Dendritic cell treated with granulocyte-macrophage colony-stimulating factor and Interleukin-4, amounts not matched to agents 40 ng/mL and 50 ng/mL, for 4 days (primary cell): ENCODE measurements at regions not wholly inside any gene's neighbourhood (a gene's known extent, or its start where the extent isn't known, plus 50 kb on each side); places are given as distances from the start of the nearest gene placed in this dataset.

ENCODE experiments used
- H3K27ac Mint-ChIP-seq: one replicate; pipeline ENCODE4 v1.8.0; 2022; ENCODE audit warnings: mild to moderate bottlenecking, mixed read lengths
- H3K27me3 Mint-ChIP-seq: one replicate; pipeline ENCODE4 v1.8.0; 2022; ENCODE audit warnings: mild to moderate bottlenecking, mixed read lengths
- H3K36me3 Mint-ChIP-seq: one replicate; pipeline ENCODE4 v1.8.0; 2022; ENCODE audit warnings: low read depth, mixed read lengths
- H3K4me1 Mint-ChIP-seq: one replicate; pipeline ENCODE4 v1.8.0; 2022; ENCODE audit warnings: low read depth, mixed read lengths
- H3K4me3 Mint-ChIP-seq: one replicate; pipeline ENCODE4 v1.8.0; 2022; ENCODE audit warnings: mild to moderate bottlenecking, moderate library complexity, mixed read lengths
- H3K9me3 Mint-ChIP-seq: one replicate; pipeline ENCODE4 v1.8.0; 2022; ENCODE audit warnings: mixed read lengths
- intact Hi-C: fragments of 100-400 bp; cut with micrococcal nuclease; formaldehyde crosslinking; loops from one replicate; pipeline ENCODE4 v1.15.0; 2022

GRCh38 chr3:106175276-106175675, 306.5 kb upstream of the CBLB start:
- H3K9me3 Mint-ChIP-seq, result no peaks in the 10 kb centered on the region
- intact Hi-C loops, result no loop called here
- H3K36me3 Mint-ChIP-seq, result no peaks in the 10 kb centered on the region
- H3K4me3 Mint-ChIP-seq, result no peak overlapping the region
- H3K27me3 Mint-ChIP-seq, result no peaks in the 10 kb centered on the region
- peaks cover 25% of the 10 kb centered on the region for H3K4me1 Mint-ChIP-seq
- no peak overlapping the region for H3K27ac Mint-ChIP-seq

GRCh38 chr3:106176734-106177133, 307.9 kb upstream of the CBLB start:
- H3K27ac Mint-ChIP-seq, result peak overlapping the region; percentile 78
- peaks cover 25% of the 10 kb centered on the region for H3K4me1 Mint-ChIP-seq
- no peaks in the 10 kb centered on the region for H3K9me3 Mint-ChIP-seq
- intact Hi-C loops, result no loop called here
- H3K27me3 Mint-ChIP-seq, result no peaks in the 10 kb centered on the region
- no peaks in the 10 kb centered on the region for H3K36me3 Mint-ChIP-seq
- peak overlapping the region; percentile 48 for H3K4me3 Mint-ChIP-seq

- no peak overlapping the region for H3K4me3 Mint-ChIP-seq
- no peaks in the 10 kb centered on the region for H3K27me3 Mint-ChIP-seq
- no peak overlapping the region for H3K27ac Mint-ChIP-seq
- H3K36me3 Mint-ChIP-seq, result no peaks in the 10 kb centered on the region
- peaks cover 8% of the 10 kb centered on the region for H3K4me1 Mint-ChIP-seq
- no peaks in the 10 kb centered on the region for H3K9me3 Mint-ChIP-seq
- intact Hi-C loops, result no loop called here
These were observed 314.2 kb upstream of the CBLB start for GRCh38 chr3:106182950-106183511.

- Mint-ChIP-seq H3K27ac (no peak overlapping the region), H3K36me3 (no peaks in the 10 kb centered on the region), H3K9me3 (no peaks in the 10 kb centered on the region), H3K27me3 (no peaks in the 10 kb centered on the region), H3K4me3 (no peak overlapping the region), H3K4me1 (peaks cover 5% of the 10 kb centered on the region)
- intact Hi-C loops, result no loop called here
These were observed 315.1 kb upstream of the CBLB start for GRCh38 chr3:106183762-106184391.

GRCh38 chr3:106184540-106185457, 316.0 kb upstream of the CBLB start:
- H3K4me3 Mint-ChIP-seq, result no peak overlapping the region
- no peaks in the 10 kb centered on the region for H3K4me1 Mint-ChIP-seq

GRCh38 chr3:106185949-106186348, 317.1 kb upstream of the CBLB start:
- Mint-ChIP-seq H3K4me3 (no peak overlapping the region), H3K4me1 (no peaks in the 10 kb centered on the region), H3K27me3 (no peaks in the 10 kb centered on the region), H3K27ac (no peak overlapping the region), H3K36me3 (no peaks in the 10 kb centered on the region), H3K9me3 (no peaks in the 10 kb centered on the region)
- intact Hi-C loops, result no loop called here

More at GRCh38 chr3:106184540-106185457, 316.0 kb upstream of the CBLB start:
- intact Hi-C loops, result no loop called here
- Mint-ChIP-seq H3K27ac (no peak overlapping the region), H3K36me3 (no peaks in the 10 kb centered on the region), H3K27me3 (no peaks in the 10 kb centered on the region), H3K9me3 (no peaks in the 10 kb centered on the region)

- no peaks in the 10 kb centered on the region for H3K27me3 Mint-ChIP-seq
- peaks cover 18% of the 10 kb centered on the region for H3K9me3 Mint-ChIP-seq
- intact Hi-C loops, result no loop called here
- H3K4me3 Mint-ChIP-seq, result no peak overlapping the region
- H3K4me1 Mint-ChIP-seq, result peaks cover 9% of the 10 kb centered on the region
- no peak overlapping the region for H3K27ac Mint-ChIP-seq
- no peaks in the 10 kb centered on the region for H3K36me3 Mint-ChIP-seq
These were observed 321.5 kb upstream of the CBLB start for GRCh38 chr3:106190296-106190695.

GRCh38 chr3:106191211-106191610, 322.4 kb upstream of the CBLB start:
- H3K4me3 Mint-ChIP-seq, result no peak overlapping the region
- intact Hi-C loops, result no loop called here
- peaks cover 9% of the 10 kb centered on the region for H3K4me1 Mint-ChIP-seq
- H3K36me3 Mint-ChIP-seq, result no peaks in the 10 kb centered on the region
- H3K27me3 Mint-ChIP-seq, result no peaks in the 10 kb centered on the region
- H3K27ac Mint-ChIP-seq, result no peak overlapping the region
- peaks cover 18% of the 10 kb centered on the region for H3K9me3 Mint-ChIP-seq

- Mint-ChIP-seq H3K9me3 (peaks cover 25% of the 10 kb centered on the region), H3K27me3 (no peaks in the 10 kb centered on the region), H3K36me3 (no peaks in the 10 kb centered on the region), H3K27ac (no peak overlapping the region), H3K4me1 (peaks cover 9% of the 10 kb centered on the region), H3K4me3 (no peak overlapping the region)
- intact Hi-C loops, result no loop called here
These were observed 323.1 kb upstream of the CBLB start for GRCh38 chr3:106191913-106192312.

GRCh38 chr3:106193876-106194275, 325.1 kb upstream of the CBLB start:
- no peak overlapping the region for H3K4me3 Mint-ChIP-seq
- peaks cover 35% of the 10 kb centered on the region for H3K9me3 Mint-ChIP-seq
- H3K27ac Mint-ChIP-seq, result no peak overlapping the region
- no peaks in the 10 kb centered on the region for H3K27me3 Mint-ChIP-seq
- H3K36me3 Mint-ChIP-seq, result no peaks in the 10 kb centered on the region
- peaks cover 9% of the 10 kb centered on the region for H3K4me1 Mint-ChIP-seq
- intact Hi-C loops, result no loop called here

GRCh38 chr3:106194726-106195125, 325.9 kb upstream of the CBLB start:
- peaks cover 9% of the 10 kb centered on the region for H3K4me1 Mint-ChIP-seq
- H3K9me3 Mint-ChIP-seq, result peaks cover 35% of the 10 kb centered on the region
- H3K36me3 Mint-ChIP-seq, result no peaks in the 10 kb centered on the region
- H3K27ac Mint-ChIP-seq, result no peak overlapping the region
- H3K4me3 Mint-ChIP-seq, result no peak overlapping the region
- intact Hi-C loops, result no loop called here
- no peaks in the 10 kb centered on the region for H3K27me3 Mint-ChIP-seq

GRCh38 chr3:106197532-106198194, 328.9 kb upstream of the CBLB start:
- H3K27me3 Mint-ChIP-seq, result no peaks in the 10 kb centered on the region
- H3K9me3 Mint-ChIP-seq, result peaks cover 32% of the 10 kb centered on the region
- no peak overlapping the region for H3K4me3 Mint-ChIP-seq
- H3K4me1 Mint-ChIP-seq, result peaks cover 4% of the 10 kb centered on the region
- H3K27ac Mint-ChIP-seq, result no peak overlapping the region
- intact Hi-C loops, result no loop called here
- H3K36me3 Mint-ChIP-seq, result no peaks in the 10 kb centered on the region

GRCh38 chr3:106204160-106204868, 335.5 kb upstream of the CBLB start:
- H3K4me3 Mint-ChIP-seq, result no peak overlapping the region
- intact Hi-C loops, result no loop called here
- H3K27ac Mint-ChIP-seq, result no peak overlapping the region
- no peaks in the 10 kb centered on the region for H3K27me3 Mint-ChIP-seq
- no peaks in the 10 kb centered on the region for H3K36me3 Mint-ChIP-seq
- peaks cover 9% of the 10 kb centered on the region for H3K9me3 Mint-ChIP-seq
- peaks cover 8% of the 10 kb centered on the region for H3K4me1 Mint-ChIP-seq
